Hematopoietic multipotent progenitor cell treated with erythropoietin and hydrocortisone succinate and interleukin-3 and kit ligand, for 6 days (in vitro differentiated cells): ENCODE measurements at regions not wholly inside any gene's neighbourhood (a gene's known extent, or its start where the extent isn't known, plus 50 kb on each side); places are given as distances from the start of the nearest gene placed in this dataset.

Experiments used
- DNase-seq: peaks from one replicate; pipeline ENCODE4 v3.0.0-alpha.2; 2015

GRCh38 chr17:68812876-68813584 is 142.2 kb downstream of the ABCA8 start:
- peak; percentile 6 for DNase-seq

DNA sequence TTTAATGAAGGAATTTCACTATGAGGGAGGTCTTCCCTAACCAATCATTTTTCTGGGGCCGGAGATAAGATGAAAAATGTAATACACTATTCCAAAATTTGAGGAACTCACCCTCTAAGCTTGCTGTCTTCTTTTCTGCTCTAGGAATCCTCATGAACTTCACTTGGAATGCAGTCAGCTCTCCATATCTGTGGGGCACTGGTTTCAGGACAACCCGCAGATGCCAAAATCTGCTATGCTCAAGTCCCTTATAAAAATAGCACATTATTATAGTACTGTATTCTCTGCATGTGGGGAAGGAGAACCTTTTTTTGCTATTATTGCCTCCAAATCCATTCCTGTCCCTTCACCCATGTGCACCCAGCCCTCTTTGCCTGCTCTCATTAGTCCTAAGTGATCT is 146.0 kb downstream of the ABCA8 start:
- no peak for DNase-seq

DNA sequence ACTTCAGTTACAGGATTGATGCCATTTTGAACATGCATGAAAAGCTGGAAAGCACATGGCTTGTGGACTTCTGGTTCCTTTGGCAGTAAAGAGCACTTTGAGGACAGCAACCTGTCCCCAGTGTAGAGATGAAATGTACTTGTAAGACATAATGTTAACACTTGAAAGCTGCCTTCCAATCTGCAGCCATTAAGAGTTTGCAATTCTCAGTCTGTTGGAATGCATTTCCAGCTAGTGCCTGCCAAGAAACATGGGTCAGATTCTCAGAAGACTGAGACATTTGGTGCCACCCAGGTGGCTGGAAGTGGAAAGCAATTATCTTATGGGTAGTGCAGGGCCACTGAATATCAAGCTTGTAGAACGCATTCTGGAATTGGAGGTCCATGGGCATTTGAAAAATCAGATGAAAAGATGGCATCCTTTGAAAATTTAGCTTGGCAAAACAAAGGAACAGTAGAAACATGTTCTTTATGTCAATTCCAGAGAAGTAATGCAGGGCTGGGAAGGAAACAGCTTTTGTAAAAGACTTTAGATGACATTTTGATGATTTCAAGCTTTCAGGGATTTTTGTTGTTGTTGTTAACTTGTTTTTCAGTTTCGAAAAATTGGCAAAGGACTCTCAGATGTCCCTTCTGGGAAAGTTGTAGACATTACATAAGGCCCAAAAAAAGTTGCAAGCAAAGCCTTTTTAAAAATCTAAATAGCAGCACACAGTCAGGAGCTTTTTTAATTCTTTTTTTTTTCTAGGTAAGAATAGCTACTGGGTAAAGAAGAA is 147.0 kb downstream of the ABCA8 start:
- DNase-seq, result no peak

DNA sequence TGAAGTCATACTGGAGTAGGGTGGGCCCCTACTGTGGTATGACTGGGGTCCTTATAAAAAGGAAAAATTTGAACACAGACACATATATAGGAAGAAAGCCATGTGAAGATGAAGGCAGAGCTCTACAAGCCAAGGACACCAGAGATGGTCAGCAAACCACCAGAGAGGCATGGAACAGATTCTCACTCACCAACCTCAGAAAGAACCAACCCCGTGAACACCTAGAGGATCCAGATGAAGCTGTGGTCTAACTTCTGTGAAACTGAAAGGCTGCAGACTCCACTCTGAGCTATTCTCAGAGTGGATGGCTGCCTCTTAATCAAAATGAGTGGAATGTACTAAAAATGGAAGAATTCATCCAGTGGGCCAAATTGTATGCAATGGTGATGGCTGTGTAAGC is 149.6 kb downstream of the ABCA8 start:
- DNase-seq, result no peak

DNA sequence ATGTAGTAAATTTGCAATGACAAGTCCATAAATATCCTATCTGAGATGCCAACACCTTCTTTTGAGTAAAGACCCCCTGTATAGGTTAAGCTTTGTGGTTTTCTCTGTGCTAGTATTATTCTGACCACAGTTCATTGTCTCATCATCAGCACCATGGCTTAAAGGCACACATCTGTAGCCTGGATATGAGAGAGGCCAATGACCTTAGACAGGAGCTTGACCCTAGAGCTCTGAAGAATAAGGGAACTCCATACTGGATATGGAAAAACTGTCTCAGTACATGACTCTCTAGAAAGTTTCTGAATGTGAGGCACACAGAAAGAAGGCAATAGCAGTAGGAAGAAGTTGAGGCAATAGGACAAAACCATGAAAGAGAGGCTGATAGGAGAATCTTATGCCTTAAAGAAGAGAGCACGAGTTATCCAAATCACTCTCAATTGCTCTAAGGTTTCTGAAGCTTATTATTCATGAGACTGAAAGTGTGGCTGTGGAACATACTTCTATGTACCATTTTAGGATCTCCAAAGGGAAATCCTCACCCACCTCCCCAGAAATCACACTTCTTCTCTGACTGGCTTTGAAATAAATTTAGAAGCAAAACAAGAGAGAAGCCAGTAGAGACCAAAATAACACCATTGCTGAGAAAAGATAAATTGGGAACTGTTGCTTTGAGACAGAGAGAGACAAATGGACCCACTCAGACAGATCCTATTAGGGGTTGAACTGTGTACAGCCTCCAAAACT is 150.2 kb downstream of the ABCA8 start:
- DNase-seq, result no peak

DNA sequence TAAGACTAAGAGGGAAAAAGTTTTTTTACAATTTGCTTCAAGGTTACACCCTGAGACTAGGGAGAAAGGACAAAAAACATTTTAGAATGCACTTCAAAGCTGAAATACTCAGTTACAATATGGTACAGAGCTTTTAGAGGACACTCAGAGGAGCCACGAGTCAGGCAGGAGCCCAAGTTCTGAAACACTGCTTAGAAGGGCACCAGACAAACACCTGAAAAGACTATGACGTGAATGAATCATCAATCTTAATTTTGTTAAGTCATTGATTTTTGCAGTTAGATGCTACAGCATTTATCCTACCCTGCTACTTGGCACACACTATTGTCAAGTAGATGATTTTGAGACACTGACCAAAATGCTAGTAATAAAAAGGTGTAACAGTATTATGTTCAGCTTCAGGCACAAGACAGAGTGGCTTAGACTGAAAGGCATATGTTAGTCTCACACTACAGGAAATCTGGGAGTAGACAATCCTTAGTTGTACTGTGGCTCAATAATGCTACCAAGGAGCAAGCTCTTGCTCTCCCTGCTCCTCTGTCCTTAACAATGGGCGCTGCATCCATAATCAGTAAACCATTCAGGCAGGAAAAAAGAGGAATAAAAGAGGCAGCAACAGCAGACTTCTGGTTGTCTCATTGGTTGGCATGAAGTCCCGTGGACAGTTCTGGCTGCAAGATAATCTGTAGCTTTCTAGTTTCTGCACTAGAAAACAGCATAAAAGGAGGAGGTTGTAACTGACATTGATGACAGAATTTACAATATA is 151.8 kb downstream of the ABCA8 start:
- DNase-seq, result no peak

DNA sequence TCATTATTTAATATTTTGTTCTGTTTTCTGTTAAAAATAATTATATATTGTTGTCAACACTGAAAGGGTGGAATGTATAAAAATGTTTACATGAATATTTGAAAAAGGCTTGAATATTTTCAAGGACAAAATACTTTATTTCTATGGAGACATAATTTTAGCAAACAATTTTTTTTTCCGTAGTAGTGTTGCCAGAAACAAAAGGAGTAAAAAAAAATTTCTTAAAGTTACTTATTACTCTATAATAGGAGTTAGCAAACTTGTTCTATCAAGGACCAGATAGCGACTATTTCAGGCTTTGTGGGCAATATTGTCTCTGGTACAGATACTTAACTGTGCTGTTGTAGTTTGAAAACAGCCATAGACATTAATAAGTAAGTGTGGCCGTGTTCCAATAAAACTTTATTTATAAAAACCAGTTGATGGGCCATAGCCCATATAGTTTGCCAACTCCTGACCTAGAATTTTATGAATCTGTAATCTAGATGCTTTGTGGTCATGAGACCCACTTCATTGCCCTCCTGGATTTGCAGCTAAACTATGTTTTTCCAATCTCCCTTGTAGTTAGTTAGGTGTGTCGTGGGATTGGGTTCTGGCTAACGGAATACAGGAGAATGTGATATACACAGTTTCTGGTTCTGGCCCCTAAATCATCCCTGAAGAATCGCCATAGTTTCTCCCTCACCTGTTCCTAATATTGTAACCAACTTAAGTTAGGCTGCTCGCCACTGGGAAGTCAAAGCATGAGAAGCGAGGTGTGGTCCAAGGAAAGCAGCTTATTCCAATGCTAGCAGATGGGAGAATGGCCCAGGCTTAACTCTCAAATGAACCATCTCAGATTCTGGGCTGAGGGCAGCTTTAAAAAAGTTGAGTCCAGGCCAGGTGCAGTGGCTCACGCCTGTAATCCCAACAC is 153.6 kb downstream of the ABCA8 start:
- no peak for DNase-seq

DNA sequence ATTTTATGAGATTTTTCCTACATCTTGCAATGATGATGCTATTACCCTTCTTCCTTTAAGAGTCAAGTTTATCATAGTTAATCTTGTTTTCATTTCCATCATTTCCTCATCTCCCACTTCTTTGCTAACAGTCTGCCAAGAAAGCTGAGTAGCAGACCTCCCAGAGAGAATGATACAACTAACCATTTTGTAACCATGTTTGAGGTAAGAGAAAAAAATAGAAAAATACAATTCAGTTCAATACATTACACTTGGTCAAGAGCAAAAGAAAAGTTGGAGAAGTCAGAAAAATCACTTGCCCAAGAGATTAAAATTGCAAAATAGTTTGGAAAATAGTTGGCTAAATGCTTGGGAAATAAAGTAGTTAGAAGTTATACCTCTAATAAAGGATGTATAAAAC is 154.4 kb downstream of the ABCA8 start:
- no peak for DNase-seq

DNA sequence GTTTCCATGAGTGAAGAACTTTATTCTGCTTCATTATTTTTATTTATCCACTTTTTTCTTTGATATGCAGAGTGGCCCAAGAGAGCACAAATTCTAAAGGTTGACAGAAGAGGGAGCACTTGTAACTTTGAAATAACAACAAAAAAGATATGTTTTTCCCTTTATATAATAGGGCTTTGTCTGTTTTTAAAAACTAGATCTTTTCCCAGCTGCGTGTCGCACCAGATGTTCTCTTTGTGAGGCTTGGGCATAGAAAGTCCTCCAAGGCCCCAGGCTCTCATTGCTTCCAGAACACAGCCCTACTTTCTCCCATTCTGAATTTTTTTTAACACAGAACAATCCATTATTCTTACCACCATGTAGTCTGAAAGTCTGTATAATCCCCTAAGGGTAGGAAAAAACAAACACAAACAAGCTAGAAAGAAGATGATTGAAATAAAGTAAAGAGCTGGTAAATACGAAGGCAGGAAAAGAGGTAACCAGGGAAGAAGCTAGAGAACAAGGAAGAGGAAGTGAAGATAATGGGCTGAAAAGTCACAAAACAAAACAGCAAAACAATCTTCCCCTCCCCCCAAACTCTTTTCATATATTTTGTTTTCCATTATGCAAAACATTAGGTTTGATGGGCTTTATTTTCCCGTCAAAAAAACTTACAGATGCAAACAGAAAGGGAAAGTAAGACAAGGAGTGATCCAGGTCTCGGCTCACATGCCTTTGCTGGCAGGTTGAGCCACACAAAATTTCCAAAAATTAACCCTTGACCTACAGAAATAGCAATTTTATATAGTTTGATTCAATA is 160.4 kb downstream of the ABCA8 start:
- peak; percentile 48 for DNase-seq

DNA sequence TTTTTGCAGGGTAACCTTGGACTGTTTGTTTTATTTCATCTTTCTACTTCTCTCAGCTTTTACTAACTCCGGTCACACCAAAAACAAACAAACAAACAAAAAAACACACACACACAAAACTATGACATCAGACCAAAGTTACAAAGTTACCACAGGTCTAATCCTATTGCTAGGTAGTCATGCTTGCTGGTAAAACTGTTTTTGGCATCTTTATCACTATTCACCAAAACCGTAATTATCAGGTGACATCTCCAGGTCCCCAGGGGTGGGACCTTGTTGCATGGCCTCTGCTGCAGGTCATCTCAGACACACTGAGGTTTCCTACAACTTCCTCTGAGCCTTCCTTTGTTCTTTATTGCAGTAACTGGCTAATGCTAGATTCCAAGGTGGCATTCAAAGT is 162.3 kb downstream of the ABCA8 start:
- no peak for DNase-seq

GRCh38 chr17:68792042-68792685 is 163.0 kb downstream of the ABCA8 start:
- DNase-seq, result no peak

- DNase-seq, result no peak
Observed at GRCh38 chr17:68790931-68791330, 164.3 kb downstream of the ABCA8 start.

DNA sequence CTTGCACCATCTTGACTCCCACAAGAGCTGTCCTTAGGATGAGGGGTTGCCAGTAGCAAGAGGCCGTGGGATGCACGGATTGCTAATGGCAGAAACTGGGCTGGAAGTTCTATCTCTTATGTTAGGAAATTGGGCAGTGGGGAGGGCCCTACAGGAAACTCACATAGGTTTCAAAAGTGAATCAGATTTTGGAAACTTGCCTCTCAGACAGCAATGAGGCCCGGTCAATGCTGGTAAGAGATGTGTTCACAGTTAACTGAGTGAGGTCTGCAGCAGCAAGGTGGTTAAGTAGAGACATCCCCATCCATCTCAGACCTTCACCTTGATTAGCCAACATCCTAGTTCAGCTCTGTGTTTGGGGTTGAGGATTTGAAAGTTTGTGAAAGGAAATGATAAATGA is 164.7 kb downstream of the ABCA8 start:
- DNase-seq, result no peak

DNA sequence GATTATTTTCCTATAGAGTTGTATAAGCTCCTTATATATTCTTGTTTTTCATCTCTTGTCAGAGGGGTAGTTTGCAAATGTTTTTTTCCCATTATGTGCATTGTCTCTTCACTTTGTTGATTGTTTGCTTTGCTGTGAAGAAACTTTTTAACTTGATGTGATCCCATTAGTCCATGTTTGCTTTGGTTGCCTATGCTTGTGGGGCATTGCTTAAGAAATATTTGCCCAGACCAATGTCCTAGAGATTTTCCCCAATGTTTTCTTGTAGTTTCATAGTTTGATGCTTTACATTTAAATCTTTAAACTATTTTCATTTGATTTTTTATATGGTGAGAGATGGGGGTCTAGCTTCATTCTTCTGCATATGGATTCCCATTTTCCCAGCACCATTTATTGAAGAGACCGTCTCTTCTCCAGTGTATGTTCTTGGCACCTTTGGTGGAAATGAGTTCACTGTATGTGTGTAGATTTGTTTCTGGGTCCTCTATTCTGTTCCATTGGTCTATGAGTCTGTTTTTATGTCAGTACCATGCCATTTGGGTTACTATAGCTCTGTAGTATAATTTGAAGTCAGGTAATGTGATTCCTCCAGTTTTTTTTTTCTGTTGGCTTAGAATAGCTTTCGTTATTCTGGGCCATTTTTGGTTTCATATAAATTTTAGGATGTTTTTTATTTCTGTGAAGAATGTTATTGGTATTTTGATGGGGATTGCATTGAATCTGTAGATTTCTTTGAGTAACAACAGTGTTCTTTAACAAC is 165.8 kb downstream of the ABCA8 start:
- DNase-seq, result no peak

DNA sequence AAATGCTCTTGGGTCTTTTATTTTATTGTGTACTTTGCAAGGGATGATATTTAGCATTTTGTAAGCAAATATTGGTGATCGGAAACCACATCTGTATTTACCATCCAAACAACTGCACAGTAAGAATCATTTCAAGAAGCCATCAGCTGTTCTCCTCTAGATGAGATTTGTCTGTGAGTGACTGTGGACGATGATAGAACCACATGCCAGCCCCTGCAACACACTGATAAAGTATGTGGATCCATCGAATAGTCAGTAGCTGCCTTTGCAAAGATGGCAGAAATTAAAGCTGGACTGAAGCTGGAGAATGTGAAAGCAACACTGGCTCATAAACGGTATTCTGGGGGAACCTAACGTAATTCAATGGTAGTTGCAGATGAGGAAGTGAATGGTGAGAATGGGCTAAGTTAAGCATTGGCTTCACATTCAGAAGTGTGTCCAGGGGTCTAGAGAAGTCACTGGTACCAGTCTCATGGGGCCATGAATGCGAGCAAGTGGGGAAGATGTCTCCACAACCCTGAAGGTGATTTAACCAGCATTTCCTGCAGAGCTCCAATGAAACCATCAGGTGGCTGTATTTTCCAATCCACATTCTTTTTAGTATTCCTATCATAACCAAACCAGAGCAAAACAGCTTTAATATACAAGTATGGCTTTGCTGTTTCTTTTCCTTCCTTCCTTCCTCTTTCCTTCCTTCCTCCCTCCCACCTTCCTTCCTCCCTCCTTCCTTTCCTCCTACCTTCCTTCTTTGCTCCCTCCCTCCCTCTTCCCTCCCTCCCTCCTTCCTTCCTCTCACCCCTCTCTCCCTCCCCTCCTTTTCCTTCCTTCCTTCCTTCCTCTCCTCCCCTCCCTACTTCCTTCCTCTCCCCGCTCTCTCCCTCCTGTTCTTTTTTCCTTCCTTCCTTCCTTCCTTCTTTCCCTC is 169.4 kb downstream of the ABCA8 start:
- no peak for DNase-seq

DNA sequence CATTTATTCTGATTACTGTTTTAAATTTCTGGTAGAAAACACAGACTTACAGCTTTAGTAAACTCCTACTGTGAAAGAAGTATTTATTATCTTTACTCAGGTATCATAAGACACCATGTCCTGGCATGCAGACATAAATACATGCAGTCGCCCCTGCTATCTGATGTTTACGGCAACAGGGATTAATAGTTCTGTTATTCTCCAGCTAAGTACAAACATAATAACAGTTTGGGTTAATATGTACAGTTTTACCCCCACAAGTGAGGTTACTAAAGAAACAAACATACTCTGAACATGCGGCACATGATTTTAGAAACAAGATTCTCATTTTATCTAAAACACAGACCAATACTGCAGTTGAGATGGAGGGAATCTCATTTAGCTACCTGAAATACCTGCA is 170.8 kb downstream of the ABCA8 start:
- no peak for DNase-seq

DNA sequence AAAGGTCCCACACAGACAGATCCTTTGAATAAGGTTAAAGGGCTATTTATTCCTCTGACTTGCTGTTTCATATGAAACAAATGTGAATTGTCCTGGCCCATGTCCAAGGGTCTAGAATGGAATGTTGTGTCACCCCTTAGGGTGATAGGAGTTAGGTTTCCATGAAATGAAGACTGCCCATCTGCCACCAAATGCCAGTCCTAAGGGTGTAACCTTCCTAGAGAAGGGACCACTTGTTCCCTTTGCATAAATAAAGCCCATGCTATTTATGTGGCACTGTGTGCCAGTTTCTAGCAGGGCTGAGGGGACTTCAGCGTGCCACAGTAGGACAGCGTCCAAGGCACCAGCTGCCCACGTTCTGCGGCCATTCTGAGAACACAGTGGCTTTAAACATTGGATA is 171.3 kb downstream of the ABCA8 start:
- no peak for DNase-seq

- no peak for DNase-seq
Observed at GRCh38 chr17:68782789-68783188, 172.4 kb downstream of the ABCA8 start.

- no peak for DNase-seq
Observed at GRCh38 chr17:68780596-68780995, 174.6 kb downstream of the ABCA8 start.
